Esophagus squamous epithelium (tissue), 4 donors: ENCODE measurements at regions not wholly inside any gene's neighbourhood (a gene's known extent, or its start where the extent isn't known, plus 50 kb on each side); places are given as distances from the start of the nearest gene placed in this dataset.

Source experiments
- CTCF ChIP-seq, 6 experiments: fragments of 450-650 bp in 4 of 6; fragments of 200-600 bp in 2 of 6; sonication (generic) in 2 of 6; IDR thresholded peaks; one replicate each; pipeline ENCODE4 v1.5.1; 2016 to 2019; ENCODE audit warnings: antibody characterized with exemption in 6 of 6, mild to moderate bottlenecking in 4 of 6, moderate library complexity in 4 of 6
- POLR2A ChIP-seq, 4 donors: fragments of 450-650 bp; IDR thresholded peaks; one replicate each; pipeline ENCODE4 v1.6.1; 2017; ENCODE audit warnings: antibody characterized with exemption in 4 of 4, mild to moderate bottlenecking in 4 of 4, moderate library complexity in 3 of 4

GRCh38 chr14:51442513-51443175 is 202.6 kb downstream of the TMX1 start:
- TF ChIP-seq POLR2A (IDR thresholded peaks at IDR 0.05) (no peak), CTCF (IDR thresholded peaks at IDR 0.05) (no peak)
